ENCODE measurements at regions not wholly inside any gene's neighbourhood (a gene's known extent, or its start where the extent isn't known, plus 50 kb on each side); places are given as distances from the start of the nearest gene placed in this dataset.
"Not testable (repeated sequence)": the region's sequence is repeated elsewhere in the genome, so short reads cannot be mapped to it uniquely, and the experiment has no call there.

DNA sequence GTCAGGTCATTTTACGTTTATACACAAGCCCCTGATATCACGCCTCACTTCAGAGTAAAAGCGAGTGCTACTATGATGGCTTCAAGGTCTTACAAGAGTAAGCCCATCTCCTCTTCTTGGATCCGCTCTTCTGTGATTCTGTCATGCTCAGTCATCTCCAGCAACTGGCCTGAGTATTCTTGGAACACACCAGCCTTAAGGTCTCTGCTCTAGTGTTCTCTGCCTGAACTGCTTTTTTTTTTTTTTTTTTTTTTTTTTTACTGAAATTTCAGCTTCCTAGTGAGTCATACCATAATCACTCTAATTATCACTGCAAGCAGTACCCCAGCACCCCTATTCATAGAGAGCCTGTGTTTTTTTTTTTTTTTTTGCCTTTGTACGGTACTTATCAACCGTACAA, 1228.9 kb downstream of the CNTNAP5 start:
- H3K4me1 ChIP-seq (ENCODE audit: control insufficient read depth in 3 of 3, insufficient read depth in 3 of 3, low read length in 3 of 3) = no peaks in the 10 kb centered on the region
- H3K4me3 ChIP-seq (ENCODE audit: low read length in 3 of 3) = no peak overlapping the region
- no peaks in the 10 kb centered on the region for H3K27me3 ChIP-seq (ENCODE audit: control insufficient read depth in 3 of 3, insufficient read depth in 3 of 3, low read length in 3 of 3)
- H3K36me3 ChIP-seq (ENCODE audit: control insufficient read depth in 3 of 3, insufficient read depth in 3 of 3, low read length in 3 of 3) = no peaks in the 10 kb centered on the region
- no peaks in the 10 kb centered on the region for H3K9me3 ChIP-seq (ENCODE audit: control insufficient read depth in 3 of 3, low read length in 3 of 3)
- no peak overlapping the region for H3K27ac ChIP-seq (ENCODE audit: low read depth, low read length)
- no peak overlapping the region for H3K9ac ChIP-seq (ENCODE audit: low read depth in 1 of 3, low read length in 3 of 3)

DNA sequence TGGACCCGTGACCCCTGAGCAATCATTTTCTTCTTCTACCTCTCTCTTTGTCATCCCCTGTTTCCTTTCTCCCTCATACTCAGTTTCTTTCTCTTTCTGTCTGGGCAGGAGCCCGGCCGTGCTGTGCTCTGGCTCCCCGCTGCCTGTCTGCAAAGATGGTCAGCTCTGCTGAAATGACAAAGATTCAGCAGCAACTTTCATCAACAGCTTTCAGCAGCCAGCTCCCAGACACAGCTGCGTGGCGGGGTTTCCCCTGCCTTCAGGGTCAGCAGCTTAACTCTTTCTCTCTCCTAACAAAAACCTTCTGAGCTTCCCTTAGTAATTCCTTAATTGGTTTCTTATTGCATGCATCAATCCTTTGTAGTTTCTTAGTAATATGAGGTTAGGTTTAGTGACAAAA, 1234.4 kb downstream of the CNTNAP5 start:
- Histone ChIP-seq H3K9ac (ENCODE audit: low read depth in 1 of 3, low read length in 3 of 3) (no peak overlapping the region), H3K9me3 (ENCODE audit: control insufficient read depth in 3 of 3, low read length in 3 of 3) (no peaks in the 10 kb centered on the region), H3K36me3 (ENCODE audit: control insufficient read depth in 3 of 3, insufficient read depth in 3 of 3, low read length in 3 of 3) (no peaks in the 10 kb centered on the region), H3K27ac (ENCODE audit: low read depth, low read length) (no peak overlapping the region), H3K27me3 (ENCODE audit: control insufficient read depth in 3 of 3, insufficient read depth in 3 of 3, low read length in 3 of 3) (no peaks in the 10 kb centered on the region), H3K4me3 (ENCODE audit: low read length in 3 of 3) (no peak overlapping the region), H3K4me1 (ENCODE audit: control insufficient read depth in 3 of 3, insufficient read depth in 3 of 3, low read length in 3 of 3) (no peaks in the 10 kb centered on the region)

DNA sequence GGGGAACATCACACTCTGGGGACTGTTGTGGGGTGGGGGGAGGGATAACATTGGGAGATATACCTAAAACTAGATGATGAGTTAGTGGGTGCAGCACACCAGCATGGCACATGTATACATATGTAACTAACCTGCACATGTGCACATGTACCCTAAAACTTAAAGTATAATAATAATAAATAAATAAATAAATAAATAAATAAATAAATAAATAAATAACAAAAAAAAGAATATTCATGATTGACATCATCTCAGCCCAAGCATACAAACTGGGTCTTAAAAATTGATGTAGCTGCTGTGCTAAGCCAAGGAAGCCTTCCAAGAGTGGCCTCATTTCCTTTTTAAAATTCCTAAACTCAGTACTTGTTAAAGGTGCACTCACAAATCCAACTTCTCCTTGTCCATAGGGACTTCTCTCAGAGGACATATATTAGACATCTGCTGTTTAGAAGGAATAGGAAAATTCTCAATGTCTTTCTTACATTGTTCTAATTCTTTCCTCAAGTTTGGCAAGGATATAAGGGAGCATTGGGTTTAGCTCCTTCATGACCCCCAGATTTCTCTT, 1235.4 kb downstream of the CNTNAP5 start:
- not testable (repeated sequence) for H3K27ac ChIP-seq (ENCODE audit: low read depth, low read length); H3K27me3 ChIP-seq (ENCODE audit: control insufficient read depth in 3 of 3, insufficient read depth in 3 of 3, low read length in 3 of 3); H3K4me3 ChIP-seq (ENCODE audit: low read length in 3 of 3); H3K9ac ChIP-seq (ENCODE audit: low read depth in 1 of 3, low read length in 3 of 3); H3K9me3 ChIP-seq (ENCODE audit: control insufficient read depth in 3 of 3, low read length in 3 of 3); H3K36me3 ChIP-seq (ENCODE audit: control insufficient read depth in 3 of 3, insufficient read depth in 3 of 3, low read length in 3 of 3); H3K4me1 ChIP-seq (ENCODE audit: control insufficient read depth in 3 of 3, insufficient read depth in 3 of 3, low read length in 3 of 3)

DNA sequence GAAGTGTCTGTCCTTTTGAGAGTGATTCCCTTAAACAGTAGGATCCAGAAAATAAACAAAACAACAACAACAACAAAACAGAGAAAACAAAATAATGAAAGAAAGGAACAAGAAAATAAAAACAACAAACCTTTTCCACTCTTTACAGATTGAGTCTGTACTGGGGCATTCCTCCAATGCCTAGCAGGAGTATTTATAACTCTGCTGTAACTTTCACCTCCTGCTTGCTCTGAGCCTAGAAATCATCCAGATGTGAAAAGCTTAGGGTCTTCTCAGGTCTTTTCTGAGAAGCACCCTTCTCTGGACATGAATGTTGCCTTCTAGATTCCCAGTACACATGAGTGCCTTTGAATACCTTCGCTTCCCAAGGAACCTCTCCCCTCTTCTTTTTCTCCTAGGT, 1239.4 kb downstream of the CNTNAP5 start:
- no peaks in the 10 kb centered on the region for H3K27me3 ChIP-seq (ENCODE audit: control insufficient read depth in 3 of 3, insufficient read depth in 3 of 3, low read length in 3 of 3)
- no peaks in the 10 kb centered on the region for H3K36me3 ChIP-seq (ENCODE audit: control insufficient read depth in 3 of 3, insufficient read depth in 3 of 3, low read length in 3 of 3)
- H3K27ac ChIP-seq (ENCODE audit: low read depth, low read length) = no peak overlapping the region
- H3K9ac ChIP-seq (ENCODE audit: low read depth in 1 of 3, low read length in 3 of 3) = no peak overlapping the region
- no peak overlapping the region for H3K4me3 ChIP-seq (ENCODE audit: low read length in 3 of 3)
- H3K4me1 ChIP-seq (ENCODE audit: control insufficient read depth in 3 of 3, insufficient read depth in 3 of 3, low read length in 3 of 3) = no peaks in the 10 kb centered on the region
- H3K9me3 ChIP-seq (ENCODE audit: control insufficient read depth in 3 of 3, low read length in 3 of 3) = no peaks in the 10 kb centered on the region

DNA sequence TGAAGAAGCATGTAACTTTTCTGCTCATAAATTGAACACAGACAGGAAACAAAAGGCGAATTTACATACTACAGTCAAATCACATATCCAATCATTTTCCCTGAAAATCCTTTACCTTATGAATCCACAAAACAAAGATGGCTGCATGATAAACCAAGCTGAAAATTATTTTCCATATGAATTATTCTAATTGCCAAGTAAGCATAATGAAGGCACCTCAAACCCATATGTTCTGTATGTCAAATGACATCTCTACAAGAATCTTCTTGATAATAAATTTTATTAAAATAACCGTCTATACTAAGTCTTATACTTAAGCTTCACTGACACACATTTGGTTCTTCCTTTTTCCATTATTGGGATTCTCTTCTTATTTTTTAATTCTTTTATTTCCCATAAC, 1242.6 kb downstream of the CNTNAP5 start:
- Histone ChIP-seq H3K27ac (ENCODE audit: low read depth, low read length) (no peak overlapping the region), H3K9ac (ENCODE audit: low read depth in 1 of 3, low read length in 3 of 3) (no peak overlapping the region), H3K27me3 (ENCODE audit: control insufficient read depth in 3 of 3, insufficient read depth in 3 of 3, low read length in 3 of 3) (no peaks in the 10 kb centered on the region), H3K4me1 (ENCODE audit: control insufficient read depth in 3 of 3, insufficient read depth in 3 of 3, low read length in 3 of 3) (no peaks in the 10 kb centered on the region), H3K9me3 (ENCODE audit: control insufficient read depth in 3 of 3, low read length in 3 of 3) (no peaks in the 10 kb centered on the region), H3K4me3 (ENCODE audit: low read length in 3 of 3) (no peak overlapping the region), H3K36me3 (ENCODE audit: control insufficient read depth in 3 of 3, insufficient read depth in 3 of 3, low read length in 3 of 3) (no peaks in the 10 kb centered on the region)

DNA sequence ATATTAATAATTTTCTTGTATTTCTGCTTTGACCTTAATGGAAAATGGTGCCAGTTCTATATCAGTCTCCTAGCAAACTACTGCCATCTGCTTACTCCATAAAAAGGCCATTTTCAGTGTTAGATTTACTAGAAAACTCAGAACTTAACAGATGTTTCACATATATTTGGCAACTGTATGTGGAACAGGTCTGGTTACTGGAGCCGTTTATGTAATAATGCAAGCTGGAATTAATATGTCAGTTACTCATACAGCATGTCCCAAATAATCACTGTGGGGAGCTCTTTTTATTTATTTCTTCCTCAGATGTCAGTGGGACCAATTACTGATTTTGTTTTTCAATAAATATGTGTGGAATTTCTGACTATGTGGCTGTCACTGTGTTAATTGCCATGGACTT, 1247.6 kb downstream of the CNTNAP5 start:
- no peak overlapping the region for H3K4me3 ChIP-seq (ENCODE audit: low read length in 3 of 3)
- no peak overlapping the region for H3K9ac ChIP-seq (ENCODE audit: low read depth in 1 of 3, low read length in 3 of 3)
- no peaks in the 10 kb centered on the region for H3K4me1 ChIP-seq (ENCODE audit: control insufficient read depth in 3 of 3, insufficient read depth in 3 of 3, low read length in 3 of 3)

DNA sequence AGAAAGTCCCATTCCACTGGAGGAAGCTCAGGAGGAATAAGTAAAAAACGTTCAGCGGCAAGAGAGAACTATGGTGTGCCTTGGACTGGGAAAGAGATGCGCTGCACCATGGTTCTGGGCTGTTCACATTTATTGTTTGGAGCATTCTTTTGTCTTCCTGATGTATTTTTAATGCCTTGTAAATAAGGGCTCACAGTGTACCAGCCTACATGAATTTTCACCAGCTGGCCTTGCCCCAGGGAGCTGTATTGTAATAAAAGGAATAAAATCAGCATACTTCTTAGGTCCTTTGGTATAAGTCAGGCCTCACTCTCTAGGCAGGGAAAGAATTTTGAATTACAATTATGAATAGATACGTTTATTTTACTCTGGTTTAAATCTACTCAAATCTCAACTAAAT, 1249.6 kb downstream of the CNTNAP5 start:
- Histone ChIP-seq H3K9ac (ENCODE audit: low read depth in 1 of 3, low read length in 3 of 3) (no peak overlapping the region), H3K4me1 (ENCODE audit: control insufficient read depth in 3 of 3, insufficient read depth in 3 of 3, low read length in 3 of 3) (no peaks in the 10 kb centered on the region), H3K9me3 (ENCODE audit: control insufficient read depth in 3 of 3, low read length in 3 of 3) (no peaks in the 10 kb centered on the region), H3K4me3 (ENCODE audit: low read length in 3 of 3) (no peak overlapping the region), H3K36me3 (ENCODE audit: control insufficient read depth in 3 of 3, insufficient read depth in 3 of 3, low read length in 3 of 3) (no peaks in the 10 kb centered on the region), H3K27ac (ENCODE audit: low read depth, low read length) (no peak overlapping the region), H3K27me3 (ENCODE audit: control insufficient read depth in 3 of 3, insufficient read depth in 3 of 3, low read length in 3 of 3) (no peaks in the 10 kb centered on the region)

More for the DNA sequence above, 1247.6 kb downstream of the CNTNAP5 start:
- H3K36me3 ChIP-seq (ENCODE audit: control insufficient read depth in 3 of 3, insufficient read depth in 3 of 3, low read length in 3 of 3) = no peaks in the 10 kb centered on the region
- H3K9me3 ChIP-seq (ENCODE audit: control insufficient read depth in 3 of 3, low read length in 3 of 3) = no peaks in the 10 kb centered on the region
- H3K27me3 ChIP-seq (ENCODE audit: control insufficient read depth in 3 of 3, insufficient read depth in 3 of 3, low read length in 3 of 3) = no peaks in the 10 kb centered on the region
- no peak overlapping the region for H3K27ac ChIP-seq (ENCODE audit: low read depth, low read length)

DNA sequence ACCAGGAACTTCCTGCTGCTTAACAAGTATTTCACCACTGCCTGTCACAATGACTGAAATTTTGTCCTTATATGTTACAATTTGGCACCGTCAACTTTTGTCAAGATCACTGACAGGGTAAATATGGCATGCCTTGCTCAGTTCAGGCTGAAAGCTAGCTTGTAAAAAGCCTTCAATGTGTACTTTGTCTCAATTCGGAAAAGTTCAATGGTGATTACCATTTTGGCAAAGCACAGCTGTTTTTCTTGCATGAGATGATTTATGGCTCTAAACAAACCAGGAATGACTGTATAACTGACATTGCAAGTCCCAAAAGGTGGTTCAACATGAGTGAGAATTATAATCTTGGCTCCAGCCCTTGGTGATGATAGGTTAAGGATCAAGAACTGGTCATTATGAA, 1255.2 kb downstream of the CNTNAP5 start:
- Histone ChIP-seq H3K4me3 (ENCODE audit: low read length in 3 of 3) (no peak overlapping the region), H3K36me3 (ENCODE audit: control insufficient read depth in 3 of 3, insufficient read depth in 3 of 3, low read length in 3 of 3) (no peaks in the 10 kb centered on the region), H3K4me1 (ENCODE audit: control insufficient read depth in 3 of 3, insufficient read depth in 3 of 3, low read length in 3 of 3) (no peaks in the 10 kb centered on the region), H3K27ac (ENCODE audit: low read depth, low read length) (no peak overlapping the region), H3K9ac (ENCODE audit: low read depth in 1 of 3, low read length in 3 of 3) (no peak overlapping the region), H3K27me3 (ENCODE audit: control insufficient read depth in 3 of 3, insufficient read depth in 3 of 3, low read length in 3 of 3) (no peaks in the 10 kb centered on the region), H3K9me3 (ENCODE audit: control insufficient read depth in 3 of 3, low read length in 3 of 3) (no peaks in the 10 kb centered on the region)

DNA sequence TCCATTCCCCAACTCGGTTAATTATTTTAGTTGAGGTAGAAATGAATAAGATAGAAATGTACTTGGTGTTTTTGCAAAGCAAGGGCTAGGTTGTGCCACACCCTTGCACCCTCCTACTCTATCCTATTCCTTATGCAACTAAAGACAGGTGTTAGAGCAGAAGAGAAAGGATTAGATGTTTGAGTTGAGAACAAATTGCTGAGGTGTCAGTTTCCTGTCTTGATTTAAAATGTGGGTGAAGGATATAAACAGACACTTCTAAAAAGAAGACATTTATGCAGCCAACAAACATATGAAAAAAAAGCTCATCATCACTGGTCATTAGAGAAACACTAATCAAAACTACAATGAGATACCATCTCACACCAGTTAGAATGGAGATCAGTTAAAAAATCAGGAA, 1256.2 kb downstream of the CNTNAP5 start:
- Histone ChIP-seq H3K4me1 (ENCODE audit: control insufficient read depth in 3 of 3, insufficient read depth in 3 of 3, low read length in 3 of 3) (no peaks in the 10 kb centered on the region), H3K4me3 (ENCODE audit: low read length in 3 of 3) (no peak overlapping the region), H3K27ac (ENCODE audit: low read depth, low read length) (no peak overlapping the region), H3K9ac (ENCODE audit: low read depth in 1 of 3, low read length in 3 of 3) (no peak overlapping the region), H3K27me3 (ENCODE audit: control insufficient read depth in 3 of 3, insufficient read depth in 3 of 3, low read length in 3 of 3) (no peaks in the 10 kb centered on the region), H3K9me3 (ENCODE audit: control insufficient read depth in 3 of 3, low read length in 3 of 3) (no peaks in the 10 kb centered on the region), H3K36me3 (ENCODE audit: control insufficient read depth in 3 of 3, insufficient read depth in 3 of 3, low read length in 3 of 3) (no peaks in the 10 kb centered on the region)

DNA sequence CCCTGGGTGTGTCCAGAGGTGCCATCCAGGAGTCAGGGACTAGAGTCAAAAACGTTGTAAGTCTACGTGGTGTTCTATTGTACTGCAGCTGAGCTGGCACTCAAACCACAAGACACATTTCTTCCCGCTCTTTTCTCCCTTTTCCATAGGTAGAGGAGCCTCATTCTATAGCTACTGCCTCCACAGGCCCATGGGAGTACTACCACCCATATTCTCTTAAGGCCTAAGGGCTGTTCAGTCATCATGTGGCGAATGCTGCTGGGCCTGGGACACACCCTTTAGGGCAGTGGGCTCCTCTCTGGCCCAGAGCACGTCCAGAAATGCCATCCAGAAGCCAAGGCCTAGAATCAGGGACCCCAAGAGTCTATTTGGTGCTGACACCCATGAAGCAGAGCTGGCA, 1271.7 kb downstream of the CNTNAP5 start:
- no peaks in the 10 kb centered on the region for H3K36me3 ChIP-seq (ENCODE audit: control insufficient read depth in 3 of 3, insufficient read depth in 3 of 3, low read length in 3 of 3)
- no peak overlapping the region for H3K4me3 ChIP-seq (ENCODE audit: low read length in 3 of 3)
- H3K27ac ChIP-seq (ENCODE audit: low read depth, low read length) = no peak overlapping the region
- no peaks in the 10 kb centered on the region for H3K4me1 ChIP-seq (ENCODE audit: control insufficient read depth in 3 of 3, insufficient read depth in 3 of 3, low read length in 3 of 3)
- H3K27me3 ChIP-seq (ENCODE audit: control insufficient read depth in 3 of 3, insufficient read depth in 3 of 3, low read length in 3 of 3) = no peaks in the 10 kb centered on the region
- no peak overlapping the region for H3K9ac ChIP-seq (ENCODE audit: low read depth in 1 of 3, low read length in 3 of 3)
- H3K9me3 ChIP-seq (ENCODE audit: control insufficient read depth in 3 of 3, low read length in 3 of 3) = no peaks in the 10 kb centered on the region
